ENCODE measurements at regions not wholly inside any gene's neighbourhood (a gene's known extent, or its start where the extent isn't known, plus 50 kb on each side); places are given as distances from the start of the nearest gene placed in this dataset.

DNA sequence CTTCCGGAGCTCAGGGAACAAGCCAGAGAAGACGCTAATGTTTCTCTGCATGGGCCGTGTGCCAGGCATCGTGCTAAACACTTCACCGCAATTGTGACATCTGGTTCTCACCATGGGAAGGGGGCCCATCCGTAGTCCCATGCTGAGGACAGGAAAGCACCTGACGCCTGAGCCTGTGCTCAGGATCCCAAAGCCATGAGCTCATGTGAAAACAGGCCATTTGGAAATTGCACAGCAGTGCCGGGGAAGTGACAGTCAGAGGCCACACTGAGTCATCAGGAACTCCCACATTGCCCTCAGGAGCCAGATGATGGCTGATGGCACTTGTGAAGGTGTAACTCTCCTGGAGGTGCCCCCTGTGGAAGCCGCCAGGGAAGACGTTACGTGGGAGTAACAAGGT, 141.0 kb downstream of the INHBB start:
- TF ChIP-seq, protein P1, sequence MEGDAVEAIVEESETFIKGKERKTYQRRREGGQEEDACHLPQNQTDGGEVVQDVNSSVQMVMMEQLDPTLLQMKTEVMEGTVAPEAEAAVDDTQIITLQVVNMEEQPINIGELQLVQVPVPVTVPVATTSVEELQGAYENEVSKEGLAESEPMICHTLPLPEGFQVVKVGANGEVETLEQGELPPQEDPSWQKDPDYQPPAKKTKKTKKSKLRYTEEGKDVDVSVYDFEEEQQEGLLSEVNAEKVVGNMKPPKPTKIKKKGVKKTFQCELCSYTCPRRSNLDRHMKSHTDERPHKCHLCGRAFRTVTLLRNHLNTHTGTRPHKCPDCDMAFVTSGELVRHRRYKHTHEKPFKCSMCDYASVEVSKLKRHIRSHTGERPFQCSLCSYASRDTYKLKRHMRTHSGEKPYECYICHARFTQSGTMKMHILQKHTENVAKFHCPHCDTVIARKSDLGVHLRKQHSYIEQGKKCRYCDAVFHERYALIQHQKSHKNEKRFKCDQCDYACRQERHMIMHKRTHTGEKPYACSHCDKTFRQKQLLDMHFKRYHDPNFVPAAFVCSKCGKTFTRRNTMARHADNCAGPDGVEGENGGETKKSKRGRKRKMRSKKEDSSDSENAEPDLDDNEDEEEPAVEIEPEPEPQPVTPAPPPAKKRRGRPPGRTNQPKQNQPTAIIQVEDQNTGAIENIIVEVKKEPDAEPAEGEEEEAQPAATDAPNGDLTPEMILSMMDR (IDR thresholded peaks at IDR 0.05 in 4 of 5, conservative IDR thresholded peaks at IDR 0.05 in 1 of 5): no peak
- no peak for TF ChIP-seq POLR2A (IDR thresholded peaks at IDR 0.05)
